IMR-90 (cell line): ENCODE measurements at regions not wholly inside any gene's neighbourhood (a gene's known extent, or its start where the extent isn't known, plus 50 kb on each side); places are given as distances from the start of the nearest gene placed in this dataset.

Source experiments
- ATAC-seq: fragments of 200-7000 bp; cut with Tn5 transposase; 2 replicates; pipeline ENCODE4 v1.9.1; 2020; ENCODE audit warnings: low read depth, mild to moderate bottlenecking, moderate library complexity
- BruUV-seq: library from RNA; stranded (reverse); fragments of 400-500 nt; replicated peaks from 2 replicates; lab custom pipeline; 2021; lab: Mats Ljungman, UMichigan
- CTCF ChIA-PET: fragments of 300-600 bp; formaldehyde crosslinking; extraction: SDS; loops from one replicate; lab custom pipeline; 2021; ENCODE audit warnings: antibody characterized with exemption; lab: Yijun Ruan, JAX
- POLR2A ChIA-PET: fragments of 300-600 bp; sonication (Branson Sonifier 250); formaldehyde crosslinking; loops from one replicate; lab custom pipeline; 2022; ENCODE audit warnings: antibody characterized with exemption; ENCODE audit not compliant: unreplicated experiment; lab: Charles Lee
- DNase-seq: peaks from one replicate; pipeline ENCODE4 v3.0.0; 2013
- H2AFZ ChIP-seq: replicated peaks from 2 replicates; pipeline ENCODE3; 2013; ENCODE audit warnings: low read length, mild to moderate bottlenecking; ENCODE audit not compliant: poor library complexity
- H2AK5ac ChIP-seq: 2 replicates; pipeline ENCODE4 v1.6.1; 2013; ENCODE audit warnings: low read depth, low read length, inconsistent platforms
- H2AK9ac ChIP-seq: replicated peaks from 2 replicates; pipeline ENCODE3; 2013; ENCODE audit warnings: mild to moderate bottlenecking, low read depth, low read length, moderate library complexity; ENCODE audit not compliant: poor library complexity
- H2BK120ac ChIP-seq: 2 replicates; pipeline ENCODE4 v1.6.1; 2013; ENCODE audit warnings: low read depth, low read length, inconsistent platforms
- H2BK15ac ChIP-seq: 3 replicates; pipeline ENCODE4 v1.6.1; 2013; ENCODE audit warnings: low read depth, low read length, inconsistent platforms
- H2BK20ac ChIP-seq: 2 replicates; pipeline ENCODE4 v1.6.1; 2013; ENCODE audit warnings: low read depth, mild to moderate bottlenecking, inconsistent platforms, low read length, moderate library complexity
- H2BK5ac ChIP-seq: 2 replicates; pipeline ENCODE4 v1.6.1; 2013; ENCODE audit warnings: mild to moderate bottlenecking, low read depth, low read length, inconsistent platforms; ENCODE audit not compliant: poor library complexity, severe bottlenecking
- H3K14ac ChIP-seq: replicated peaks from 2 replicates; pipeline ENCODE4 v1.6.1; 2013; ENCODE audit warnings: low read depth, low read length, inconsistent platforms
- H3K18ac ChIP-seq: 2 replicates; pipeline ENCODE4 v1.6.1; 2013; ENCODE audit warnings: low read depth, low read length, control low read depth
- H3K23ac ChIP-seq: 2 replicates; pipeline ENCODE4 v1.6.1; 2013; ENCODE audit warnings: low read depth, low read length, inconsistent platforms
- H3K27ac ChIP-seq: 2 replicates; pipeline ENCODE4 v1.5.1; 2013; ENCODE audit warnings: mild to moderate bottlenecking, control low read depth, low read length; ENCODE audit not compliant: insufficient read depth
- H3K27me3 ChIP-seq: 2 replicates; pipeline ENCODE4 v1.6.1; 2013; ENCODE audit warnings: low read length; ENCODE audit not compliant: control insufficient read depth, insufficient read depth
- H3K36me3 ChIP-seq: 2 replicates; pipeline ENCODE4 v1.6.1; 2013; ENCODE audit warnings: low read length, mixed read lengths; ENCODE audit not compliant: control insufficient read depth, insufficient read depth
- H3K4ac ChIP-seq: 2 replicates; pipeline ENCODE4 v1.6.1; 2013; ENCODE audit warnings: low read depth, low read length, inconsistent platforms
- H3K4me1 ChIP-seq: 2 replicates; pipeline ENCODE4 v1.6.1; 2013; ENCODE audit warnings: low read length, mixed read lengths; ENCODE audit not compliant: control insufficient read depth, insufficient read depth
- H3K4me2 ChIP-seq: 2 replicates; pipeline ENCODE4 v1.6.1; 2013; ENCODE audit warnings: low read depth, mild to moderate bottlenecking, control low read depth, low read length, moderate library complexity
- H3K4me3 ChIP-seq: 2 replicates; pipeline ENCODE4 v1.5.1; 2013; ENCODE audit warnings: low read depth, mild to moderate bottlenecking, control low read depth, low read length, moderate library complexity; ENCODE audit not compliant: insufficient read depth
- H3K56ac ChIP-seq: 2 replicates; pipeline ENCODE4 v1.6.1; 2013; ENCODE audit warnings: low read length, inconsistent platforms; ENCODE audit not compliant: insufficient read depth; ENCODE audit errors: extremely low read depth
- H3K79me1 ChIP-seq, 2 experiments: 2 replicates each; pipeline ENCODE4 v1.6.1; 2013; ENCODE audit warnings: low read length in 2 of 2, inconsistent platforms in 1 of 2, low read depth in 1 of 2
- H3K9ac ChIP-seq: 2 replicates; pipeline ENCODE4 v1.6.1; 2013; ENCODE audit warnings: low read depth, low read length, control low read depth
- H3K9me1 ChIP-seq: 2 replicates; pipeline ENCODE4 v1.6.1; 2013; ENCODE audit warnings: low read length, inconsistent platforms; ENCODE audit not compliant: insufficient read depth
- H3K9me3 ChIP-seq: 2 replicates; pipeline ENCODE4 v1.6.1; 2013; ENCODE audit warnings: low read length; ENCODE audit not compliant: control insufficient read depth, insufficient read depth
- H4K20me1 ChIP-seq: 2 replicates; pipeline ENCODE4 v1.6.1; 2013; ENCODE audit warnings: low read length, inconsistent platforms; ENCODE audit not compliant: insufficient read depth
- H4K5ac ChIP-seq: 2 replicates; pipeline ENCODE4 v1.6.1; 2013; ENCODE audit warnings: mild to moderate bottlenecking, low read depth, low read length, control low read depth
- H4K8ac ChIP-seq, 2 experiments: 2 replicates each; pipeline ENCODE4 v1.6.1; 2013; ENCODE audit warnings: low read depth in 2 of 2, low read length in 2 of 2, control low read depth in 1 of 2, inconsistent platforms in 1 of 2
- H4K91ac ChIP-seq: 2 replicates; pipeline ENCODE4 v1.6.1; 2013; ENCODE audit warnings: low read depth, low read length, inconsistent platforms; ENCODE audit not compliant: insufficient read depth
- BHLHE40 ChIP-seq: fragments of 150-350 bp; IDR thresholded peaks from 2 replicates; pipeline ENCODE4 v1.6.1; 2016; ENCODE audit warnings: mild to moderate bottlenecking, low read depth, low read length
- CEBPB ChIP-seq: IDR thresholded peaks from 2 replicates; pipeline ENCODE4 v1.6.1; 2012; ENCODE audit warnings: low read depth, low read length, improper control_type of control experiment
- WGBS, 2 experiments: methylation state at CpG; one replicate each; pipeline versions ENCODE4 v1.1.5 to v1.1.7; 2013; ENCODE audit warnings: missing lambda C conversion rate in 2 of 2; ENCODE audit not compliant: insufficient read length in 1 of 2; ENCODE audit errors: extremely low coverage in 2 of 2; 5-methylcytosine and 5-hydroxymethylcytosine counted together
- dilution Hi-C: fragments of 300-500 bp; cut with HindIII; formaldehyde crosslinking; loops from one replicate; pipeline ENCODE4 v1.14.3; 2018; ENCODE audit warnings: low sequenced_read_pairs; ENCODE audit not compliant: unreplicated experiment
- in situ Hi-C: fragments of 300-500 bp; cut with MboI; formaldehyde crosslinking; loops from 3 replicates; pipeline ENCODE4 v1.14.3; 2019; ENCODE audit warnings: low sequenced_read_pairs, inconsistent platforms, mixed read lengths
- intact Hi-C: fragments of 100-400 bp; cut with micrococcal nuclease; formaldehyde crosslinking; loops from 2 replicates; pipeline ENCODE4 v1.10.0; 2022

DNA sequence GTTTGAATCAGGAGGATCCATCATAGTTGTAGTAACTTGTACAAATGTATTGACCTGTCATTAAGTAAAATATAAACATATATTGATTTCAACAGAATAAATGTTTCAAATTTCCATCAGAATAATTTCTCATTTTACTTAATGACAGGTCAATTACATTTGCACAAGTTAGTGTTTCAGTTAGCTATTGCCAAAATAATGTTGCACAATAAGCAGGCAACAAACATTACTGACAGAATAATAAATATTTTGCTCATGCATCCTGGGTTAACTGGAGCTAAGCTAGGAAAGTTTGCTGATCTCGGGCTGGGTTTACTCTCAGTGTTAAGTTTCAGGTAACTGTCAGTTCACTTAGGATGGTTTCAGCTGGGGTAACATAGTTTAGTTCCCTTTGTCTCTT lies 822.4 kb downstream of the KCNT2 start:
- H2BK15ac ChIP-seq = no peak overlapping the region
- POLR2A ChIA-PET = no interaction called here
- no CpG with 5 or more reads among the region's 1 CpG for WGBS, 2 experiments

More for the DNA sequence above, 822.4 kb downstream of the KCNT2 start:
- Histone ChIP-seq H3K9me3 (no peaks in the 10 kb centered on the region), H3K4me2 (no peak overlapping the region), H3K14ac (no peak overlapping the region), H3K4ac (no peak overlapping the region), H2AFZ (no peak overlapping the region), H2AK9ac (no peak overlapping the region), H2BK5ac (no peak overlapping the region), H3K27me3 (no peaks in the 10 kb centered on the region), H3K9me1 (no peaks in the 10 kb centered on the region), H4K5ac (no peak overlapping the region), H3K23ac (no peak overlapping the region), H3K56ac (no peak overlapping the region), H4K20me1 (no peaks in the 10 kb centered on the region), H4K8ac (no peak overlapping the region), H3K27ac (no peak overlapping the region), H2BK20ac (no peak overlapping the region), H2BK120ac (no peak overlapping the region), H3K79me1 (no peaks in the 10 kb centered on the region), H3K36me3 (no peaks in the 10 kb centered on the region), H2AK5ac (no peak overlapping the region), H4K91ac (no peak overlapping the region), H3K4me3 (no peak overlapping the region), H3K18ac (no peak overlapping the region), H3K9ac (no peak overlapping the region), H3K4me1 (no peaks in the 10 kb centered on the region)
- ATAC-seq (no peak), DNase-seq (no peak)
- TF ChIP-seq BHLHE40 (no peak), CEBPB (peak; percentile 65)
- dilution Hi-C loops = no loop called here
- BruUV-seq = no TSS peak
- in situ Hi-C loops = no loop called here
- CTCF ChIA-PET = no interaction called here
- intact Hi-C loops = no loop called here
